ENCODE measurements at regions not wholly inside any gene's neighbourhood (a gene's known extent, or its start where the extent isn't known, plus 50 kb on each side); places are given as distances from the start of the nearest gene placed in this dataset.
"Not testable (repeated sequence)": the region's sequence is repeated elsewhere in the genome, so short reads cannot be mapped to it uniquely, and the experiment has no call there.

GRCh38 chr7:49596701-49597491 is 176.5 kb upstream of the VWC2 start:
- no peak for DNase-seq

GRCh38 chr7:49597805-49598204 is 175.6 kb upstream of the VWC2 start:
- peak in 1 of 51 donors; percentile 1 for DNase-seq

GRCh38 chr7:49611951-49612350 is 161.5 kb upstream of the VWC2 start:
- DNase-seq: no peak

- no peak for DNase-seq
Observed at GRCh38 chr7:49613759-49614158, 159.7 kb upstream of the VWC2 start.

- not testable (repeated sequence) for DNase-seq
Observed at GRCh38 chr7:49614974-49615373, 158.5 kb upstream of the VWC2 start.

GRCh38 chr7:49618028-49618427 is 155.4 kb upstream of the VWC2 start:
- DNase-seq: no peak

- DNase-seq: no peak
Observed at GRCh38 chr7:49623943-49624342, 149.5 kb upstream of the VWC2 start.

- no peak for DNase-seq
Observed at GRCh38 chr7:49624611-49625010, 148.8 kb upstream of the VWC2 start.

GRCh38 chr7:49630513-49630912 is 142.9 kb upstream of the VWC2 start:
- DNase-seq: no peak

- DNase-seq: no peak
Observed at GRCh38 chr7:49631071-49631815, 142.2 kb upstream of the VWC2 start.

- DNase-seq: no peak
Observed at GRCh38 chr7:49631960-49632359, 141.5 kb upstream of the VWC2 start.

GRCh38 chr7:49635800-49636199 is 137.6 kb upstream of the VWC2 start:
- DNase-seq: no peak

- no peak for DNase-seq
Observed at GRCh38 chr7:49636400-49636799, 137.0 kb upstream of the VWC2 start.

- DNase-seq: no peak
Observed at GRCh38 chr7:49638166-49638565, 135.3 kb upstream of the VWC2 start.

GRCh38 chr7:49639068-49639593 is 134.3 kb upstream of the VWC2 start:
- DNase-seq: no peak

- no peak for DNase-seq
Observed at GRCh38 chr7:49639808-49640207, 133.6 kb upstream of the VWC2 start.

- peak in 36 of 51 donors; percentile 2 to 78 (median 36) for DNase-seq
Observed at GRCh38 chr7:49643321-49643720, 130.1 kb upstream of the VWC2 start.

- no peak for DNase-seq
Observed at GRCh38 chr7:49643736-49644135, 129.7 kb upstream of the VWC2 start.

GRCh38 chr7:49644396-49645166 is 128.9 kb upstream of the VWC2 start:
- no peak for DNase-seq

GRCh38 chr7:49645296-49645695 is 128.1 kb upstream of the VWC2 start:
- no peak for DNase-seq

- no peak for DNase-seq
Observed at GRCh38 chr7:49660170-49660783, 113.2 kb upstream of the VWC2 start.

GRCh38 chr7:49660976-49661375 is 112.5 kb upstream of the VWC2 start:
- no peak for DNase-seq
